ENCODE measurements at regions not wholly inside any gene's neighbourhood (a gene's known extent, or its start where the extent isn't known, plus 50 kb on each side); places are given as distances from the start of the nearest gene placed in this dataset.
"Not testable (repeated sequence)": the region's sequence is repeated elsewhere in the genome, so short reads cannot be mapped to it uniquely, and the experiment has no call there.

- no peak for DNase-seq (ENCODE audit: low spot score)
These were observed 254.0 kb upstream of the GAS1 start for GRCh38 chr9:87201351-87201751.

- no peak for DNase-seq (ENCODE audit: low spot score)
These were observed 258.9 kb upstream of the GAS1 start for GRCh38 chr9:87206064-87206661.

- DNase-seq (ENCODE audit: low spot score): not testable (repeated sequence)
These were observed 263.4 kb upstream of the GAS1 start for GRCh38 chr9:87210658-87211057.

- no peak for DNase-seq (ENCODE audit: low spot score)
These were observed 264.4 kb upstream of the GAS1 start for GRCh38 chr9:87211669-87212068.

- DNase-seq (ENCODE audit: low spot score): no peak
These were observed 265.3 kb upstream of the GAS1 start for GRCh38 chr9:87212605-87213021.

GRCh38 chr9:87213948-87214347 lies 266.6 kb upstream of the GAS1 start:
- no peak for DNase-seq (ENCODE audit: low spot score)

- DNase-seq (ENCODE audit: low spot score): no peak
These were observed 267.7 kb upstream of the GAS1 start for GRCh38 chr9:87214991-87215390.

GRCh38 chr9:87216036-87216435 lies 268.7 kb upstream of the GAS1 start:
- no peak for DNase-seq (ENCODE audit: low spot score)

GRCh38 chr9:87216897-87217455 lies 269.7 kb upstream of the GAS1 start:
- DNase-seq (ENCODE audit: low spot score): no peak

- no peak for DNase-seq (ENCODE audit: low spot score)
These were observed 274.0 kb upstream of the DAPK1 start for GRCh38 chr9:87223392-87224246.

- DNase-seq (ENCODE audit: low spot score): no peak
These were observed 270.8 kb upstream of the DAPK1 start for GRCh38 chr9:87226896-87227295.

GRCh38 chr9:87227456-87227855 lies 270.2 kb upstream of the DAPK1 start:
- no peak for DNase-seq (ENCODE audit: low spot score)

GRCh38 chr9:87229108-87229507 lies 268.6 kb upstream of the DAPK1 start:
- DNase-seq (ENCODE audit: low spot score): no peak

- no peak for DNase-seq (ENCODE audit: low spot score)
These were observed 264.2 kb upstream of the DAPK1 start for GRCh38 chr9:87233431-87233830.

- no peak for DNase-seq (ENCODE audit: low spot score)
These were observed 263.7 kb upstream of the DAPK1 start for GRCh38 chr9:87233899-87234455.

- DNase-seq (ENCODE audit: low spot score): no peak
These were observed 262.8 kb upstream of the DAPK1 start for GRCh38 chr9:87234854-87235253.

GRCh38 chr9:87236546-87236945 lies 261.1 kb upstream of the DAPK1 start:
- DNase-seq (ENCODE audit: low spot score): no peak

- no peak for DNase-seq (ENCODE audit: low spot score)
These were observed 260.3 kb upstream of the DAPK1 start for GRCh38 chr9:87237336-87237735.

- DNase-seq (ENCODE audit: low spot score): no peak
These were observed 259.1 kb upstream of the DAPK1 start for GRCh38 chr9:87238545-87238944.

GRCh38 chr9:87239312-87239711 lies 258.4 kb upstream of the DAPK1 start:
- DNase-seq (ENCODE audit: low spot score): no peak

- DNase-seq (ENCODE audit: low spot score): no peak
These were observed 254.1 kb upstream of the DAPK1 start for GRCh38 chr9:87243602-87244001.

- DNase-seq (ENCODE audit: low spot score): no peak
These were observed 252.4 kb upstream of the DAPK1 start for GRCh38 chr9:87245271-87245670.

- no peak for DNase-seq (ENCODE audit: low spot score)
These were observed 250.6 kb upstream of the DAPK1 start for GRCh38 chr9:87247097-87247496.
